NK-92 treated with Interleukin-12 subunit alpha and Interleukin-12 subunit beta, amount 100 ng/mL, for 24 hours (cell line): ENCODE measurements at regions not wholly inside any gene's neighbourhood (a gene's known extent, or its start where the extent isn't known, plus 50 kb on each side); places are given as distances from the start of the nearest gene placed in this dataset.
A peak's percentile ranks its signal among the peaks of the same experiment; 100 is the strongest.
"Not testable (repeated sequence)": the region's sequence is repeated elsewhere in the genome, so short reads cannot be mapped to it uniquely, and the experiment has no call there.

Source experiments
- DNase-seq: peaks from one replicate; lab custom pipeline; 2025; lab: John Stamatoyannopoulos, UW

DNA sequence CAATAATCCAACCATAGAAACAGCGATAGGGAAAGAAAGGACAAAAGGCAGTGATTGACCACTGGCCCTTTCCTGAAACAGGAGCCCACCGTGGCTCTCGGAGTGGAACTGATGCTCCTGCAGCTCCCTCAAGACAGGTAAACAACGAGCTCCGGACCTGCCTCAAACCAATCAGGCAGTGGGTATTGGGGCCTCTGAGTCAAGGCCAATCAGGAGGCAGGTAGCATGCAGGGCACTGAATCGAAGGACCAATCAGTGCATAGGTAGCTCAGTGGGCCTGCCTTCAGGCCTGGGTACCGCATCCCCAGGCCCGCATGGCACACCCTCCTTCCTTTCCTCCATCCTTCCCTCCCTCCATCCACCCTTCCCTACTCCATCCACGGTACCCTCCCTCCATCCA lies 425.1 kb upstream of the MGMT start:
- DNase-seq: no peak

DNA sequence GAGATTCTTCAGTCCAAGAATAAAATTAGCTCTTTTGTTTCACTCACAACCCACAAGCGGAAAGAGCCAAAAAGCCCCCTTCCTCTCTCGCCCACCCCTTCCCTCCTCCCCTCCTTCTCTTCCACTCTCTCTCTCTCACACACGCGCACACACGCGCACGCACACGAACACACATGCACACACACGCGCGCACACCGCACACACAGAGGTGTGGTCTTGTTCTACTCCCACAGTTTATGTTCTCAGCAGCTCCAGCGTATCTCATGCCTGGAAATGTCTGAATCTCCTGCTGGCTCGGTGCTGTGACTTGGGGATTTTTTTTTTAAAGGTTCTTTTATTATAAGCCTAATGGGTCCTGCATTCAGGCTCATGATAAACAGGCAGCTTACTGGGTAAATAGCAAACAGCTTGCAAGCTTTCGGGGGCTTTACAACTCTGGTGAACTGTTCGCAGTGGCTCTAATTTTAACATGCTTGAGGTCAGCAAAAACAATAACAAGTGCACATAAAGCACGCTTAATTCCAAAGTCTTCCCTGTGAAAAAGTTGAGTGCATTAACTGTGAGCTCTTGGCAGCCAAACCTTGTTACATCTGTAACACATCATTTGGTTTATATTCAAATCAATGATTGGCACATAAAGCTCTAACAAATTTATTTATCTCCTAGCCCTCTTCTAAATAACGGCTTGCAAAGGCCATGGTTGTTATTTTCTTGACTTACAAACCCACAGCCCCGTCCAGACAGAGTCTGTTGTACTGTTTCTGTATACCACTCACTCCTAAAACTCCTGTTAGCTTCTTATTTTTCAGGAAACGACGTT lies 424.1 kb upstream of the MGMT start:
- DNase-seq: no peak

DNA sequence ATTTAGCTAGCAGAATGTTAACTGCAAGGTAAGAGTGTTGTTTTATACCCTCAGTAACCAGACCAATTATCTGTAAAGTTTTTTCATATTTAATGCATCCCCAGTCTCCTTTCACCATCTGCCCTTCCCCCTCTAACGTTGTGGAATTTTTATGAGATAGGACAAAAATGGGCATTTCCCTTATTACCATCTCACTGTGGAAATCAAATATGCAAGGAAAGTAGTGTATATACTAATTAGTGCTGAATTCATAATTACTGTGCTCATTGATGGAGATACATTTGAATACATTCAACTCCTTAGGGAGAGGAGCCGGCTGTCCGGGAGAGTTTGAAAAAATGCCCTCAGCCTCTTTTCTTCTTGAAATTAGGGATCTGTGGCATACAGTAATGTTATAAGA lies 423.4 kb upstream of the MGMT start:
- no peak for DNase-seq

DNA sequence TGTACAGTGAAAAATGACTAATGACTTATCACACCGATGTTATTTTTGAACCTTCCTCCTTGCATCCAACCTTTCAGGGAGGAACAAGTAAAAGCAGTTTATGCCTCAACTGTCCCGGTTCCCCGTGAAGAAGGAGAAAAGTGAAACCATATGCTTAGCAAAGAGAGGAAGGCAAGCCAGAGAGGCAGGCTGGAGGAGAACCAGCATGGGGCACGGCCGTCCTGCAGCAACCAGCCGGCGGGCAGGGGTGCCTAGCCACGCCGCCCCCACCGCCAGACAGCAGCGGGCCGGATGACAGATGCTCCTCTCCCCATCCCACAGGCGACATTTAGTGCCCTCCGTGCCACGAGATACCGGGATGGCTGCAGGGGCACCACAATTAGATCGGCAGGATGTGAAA lies 421.4 kb upstream of the MGMT start:
- DNase-seq: no peak

DNA sequence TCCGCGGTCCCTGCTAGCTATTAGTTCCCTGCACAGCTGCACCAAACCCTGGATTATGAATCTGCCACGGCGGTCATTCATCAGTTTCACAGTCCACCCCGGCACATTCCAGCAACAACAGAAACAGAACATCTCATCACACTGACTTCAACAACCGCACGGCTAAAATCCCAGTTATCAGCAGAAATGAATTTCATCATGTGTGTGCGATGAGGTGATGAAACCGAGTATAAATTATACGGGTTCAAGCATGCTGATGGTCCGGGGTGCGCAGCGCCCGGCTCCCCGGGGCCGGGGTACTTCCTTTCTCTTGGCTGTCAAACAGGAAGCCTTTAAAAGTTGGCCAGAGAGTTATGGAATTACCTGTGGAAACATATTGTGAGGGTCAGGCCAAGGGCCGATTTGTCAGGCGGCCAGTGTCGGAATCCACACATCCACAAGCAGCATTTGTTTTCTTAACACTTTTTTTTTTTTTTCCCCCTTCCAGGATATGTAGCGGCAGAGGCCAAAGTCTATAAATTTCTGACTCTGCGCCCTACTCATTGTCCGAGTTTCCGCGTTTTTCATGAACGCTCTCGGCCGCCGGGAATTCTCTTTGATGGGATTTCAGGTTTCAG lies 420.9 kb upstream of the MGMT start:
- no peak for DNase-seq

DNA sequence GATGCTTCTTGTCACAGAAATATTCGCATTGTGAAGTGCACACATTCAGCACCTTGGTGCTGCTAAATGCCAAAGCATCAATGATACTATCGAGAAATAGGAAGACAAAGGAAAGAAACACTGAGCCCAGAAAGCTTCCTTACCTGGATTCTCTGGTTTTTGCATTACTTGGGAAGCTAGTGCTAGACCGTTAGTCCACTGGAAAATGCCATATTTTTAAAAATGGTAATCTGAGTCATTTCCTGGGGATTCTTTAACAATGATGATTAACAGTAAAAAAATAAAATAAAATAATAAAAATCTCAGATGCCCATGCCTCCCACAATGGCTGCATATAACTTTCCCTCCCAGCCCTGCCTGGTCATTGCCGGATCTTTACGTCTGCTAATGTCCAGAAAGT lies 420.1 kb upstream of the MGMT start:
- DNase-seq: no peak

DNA sequence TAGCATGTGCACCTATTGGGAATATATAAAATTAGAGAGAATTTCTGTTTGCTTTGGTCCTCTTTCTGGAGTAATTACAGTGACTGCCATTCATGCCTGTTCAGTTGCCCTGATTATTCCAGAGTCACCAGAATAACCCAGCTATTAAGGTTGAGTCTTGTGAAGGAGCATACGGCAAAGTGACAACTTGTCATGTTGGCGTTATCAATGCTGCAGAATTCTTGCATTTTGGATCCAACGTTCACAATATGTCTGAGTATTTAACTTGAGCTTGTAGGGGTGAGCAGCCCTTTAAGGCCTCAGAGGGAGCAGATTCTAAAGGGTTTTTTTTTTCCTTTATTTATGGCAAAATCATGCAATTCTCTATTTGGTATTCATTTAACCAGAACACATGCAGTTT lies 419.4 kb upstream of the MGMT start:
- no peak for DNase-seq

DNA sequence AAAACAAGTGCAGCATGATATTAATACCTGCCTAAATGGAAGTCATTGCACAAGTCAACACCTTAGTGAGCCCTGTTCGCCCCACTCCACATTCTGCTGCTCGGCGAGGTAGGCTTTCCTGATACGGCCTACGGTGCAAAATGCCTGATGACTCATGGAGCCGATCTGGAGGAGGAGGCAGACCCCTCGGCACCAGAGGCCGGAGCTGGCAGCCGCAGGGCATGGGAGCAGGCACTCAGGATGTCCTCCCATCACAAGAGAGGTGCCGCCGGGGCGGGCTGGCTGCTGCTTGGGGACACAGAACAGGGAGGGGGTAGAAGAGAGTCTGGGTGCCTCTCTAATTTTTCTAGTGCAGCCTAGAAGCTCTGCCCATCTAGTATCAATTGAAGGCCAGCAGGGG lies 418.5 kb upstream of the MGMT start:
- DNase-seq: no peak

DNA sequence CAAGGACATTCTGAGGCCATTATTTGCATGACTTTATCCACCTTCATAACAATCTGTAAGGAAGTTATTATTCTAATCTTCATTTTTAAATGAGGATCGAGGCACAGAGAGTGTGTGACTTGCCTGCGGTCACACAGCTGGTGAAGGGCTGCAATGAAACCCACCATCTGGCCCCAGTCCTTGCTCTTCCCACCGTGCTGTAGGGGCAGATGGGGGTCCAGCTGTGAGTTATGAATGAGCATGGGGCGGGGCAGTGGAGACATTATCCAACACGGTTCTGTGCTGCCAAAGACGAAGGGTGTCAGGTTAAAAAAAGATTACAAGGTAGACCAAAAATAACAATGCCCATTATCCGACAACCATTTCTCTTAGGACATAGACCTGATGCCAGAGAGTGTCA lies 417.5 kb upstream of the MGMT start:
- DNase-seq: no peak

DNA sequence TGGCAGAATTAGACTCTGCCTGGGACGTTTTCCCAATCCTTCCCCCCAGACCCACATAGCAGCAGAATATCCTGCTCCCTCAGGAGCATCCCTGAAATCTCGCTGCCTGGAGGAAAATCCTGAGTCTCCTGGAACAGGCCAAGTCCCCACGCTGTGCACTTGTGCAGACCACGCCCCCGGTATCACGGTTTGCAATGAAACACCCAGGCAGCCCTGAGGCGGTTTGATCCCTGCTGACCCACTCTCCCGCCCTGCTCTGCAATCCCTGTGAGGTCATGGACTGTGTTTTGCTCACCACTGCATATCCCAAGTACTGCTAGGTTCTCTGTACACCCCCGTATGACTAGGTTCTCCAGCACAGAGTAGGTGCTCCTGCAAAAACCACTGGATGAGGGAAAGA lies 411.8 kb upstream of the MGMT start:
- no peak for DNase-seq

DNA sequence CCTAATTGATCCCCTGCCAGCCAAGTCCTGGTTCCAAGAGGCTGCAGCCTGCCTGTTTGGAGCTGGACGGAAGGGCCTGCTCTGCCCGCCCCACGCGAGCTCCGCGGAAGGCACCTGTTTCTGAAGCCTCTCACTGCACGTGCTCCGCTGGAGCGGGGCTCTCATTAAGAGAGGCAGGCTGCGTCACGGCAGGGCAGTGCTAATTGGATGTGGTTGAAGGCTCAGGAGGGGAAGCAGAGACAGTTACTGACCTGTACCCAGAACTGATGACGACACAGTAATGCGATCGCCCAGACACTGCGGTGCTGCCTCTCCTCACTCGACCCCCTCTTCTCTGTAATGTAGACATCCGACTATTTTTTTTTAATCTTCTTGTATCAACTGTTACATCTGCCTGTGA lies 411.1 kb upstream of the MGMT start:
- no peak for DNase-seq

DNA sequence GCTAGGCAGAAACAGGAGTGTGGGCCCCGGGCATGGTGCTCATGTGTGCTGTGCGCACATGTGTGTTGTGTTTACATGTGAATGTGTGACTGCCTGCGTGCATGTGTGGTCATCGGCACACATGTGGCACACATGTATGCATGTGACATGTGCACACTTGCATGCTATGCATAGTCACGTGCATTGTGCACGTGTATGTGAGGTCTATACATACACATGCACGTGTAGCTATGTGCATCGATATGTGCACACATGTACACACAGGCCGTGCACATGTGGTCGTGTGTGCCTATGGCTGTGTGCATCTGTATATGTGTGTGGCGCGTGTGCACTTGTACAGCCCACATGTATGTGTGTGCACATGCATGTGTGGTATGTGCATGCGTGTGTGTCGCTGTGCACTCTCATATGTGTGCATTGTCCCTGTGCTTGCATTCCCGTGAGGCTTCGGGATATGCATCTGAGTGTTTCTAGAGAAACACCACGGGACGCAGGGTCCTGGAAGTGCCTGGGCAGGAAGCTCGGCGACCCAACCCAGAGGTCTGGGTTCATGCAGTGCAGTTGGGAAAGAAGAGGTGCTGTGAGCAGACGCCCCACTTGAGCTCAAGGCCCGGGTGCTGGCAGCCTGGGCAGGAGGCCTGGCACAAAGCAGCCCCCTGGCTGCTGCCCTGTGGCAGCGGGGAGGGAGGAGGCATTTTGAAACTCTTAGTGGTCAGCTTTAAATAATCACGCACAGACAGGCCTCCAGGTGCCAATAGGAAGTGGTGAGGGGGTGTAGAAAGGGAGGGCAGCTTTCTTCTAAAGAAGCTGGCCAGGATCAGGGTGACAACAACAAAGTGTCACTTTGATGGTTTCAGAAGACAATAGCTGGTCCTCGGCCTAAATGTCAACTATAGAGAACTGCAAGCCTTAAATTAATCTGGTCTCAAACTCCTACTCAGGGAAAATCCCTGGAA lies 410.0 kb upstream of the MGMT start:
- DNase-seq: peak; percentile 23

DNA sequence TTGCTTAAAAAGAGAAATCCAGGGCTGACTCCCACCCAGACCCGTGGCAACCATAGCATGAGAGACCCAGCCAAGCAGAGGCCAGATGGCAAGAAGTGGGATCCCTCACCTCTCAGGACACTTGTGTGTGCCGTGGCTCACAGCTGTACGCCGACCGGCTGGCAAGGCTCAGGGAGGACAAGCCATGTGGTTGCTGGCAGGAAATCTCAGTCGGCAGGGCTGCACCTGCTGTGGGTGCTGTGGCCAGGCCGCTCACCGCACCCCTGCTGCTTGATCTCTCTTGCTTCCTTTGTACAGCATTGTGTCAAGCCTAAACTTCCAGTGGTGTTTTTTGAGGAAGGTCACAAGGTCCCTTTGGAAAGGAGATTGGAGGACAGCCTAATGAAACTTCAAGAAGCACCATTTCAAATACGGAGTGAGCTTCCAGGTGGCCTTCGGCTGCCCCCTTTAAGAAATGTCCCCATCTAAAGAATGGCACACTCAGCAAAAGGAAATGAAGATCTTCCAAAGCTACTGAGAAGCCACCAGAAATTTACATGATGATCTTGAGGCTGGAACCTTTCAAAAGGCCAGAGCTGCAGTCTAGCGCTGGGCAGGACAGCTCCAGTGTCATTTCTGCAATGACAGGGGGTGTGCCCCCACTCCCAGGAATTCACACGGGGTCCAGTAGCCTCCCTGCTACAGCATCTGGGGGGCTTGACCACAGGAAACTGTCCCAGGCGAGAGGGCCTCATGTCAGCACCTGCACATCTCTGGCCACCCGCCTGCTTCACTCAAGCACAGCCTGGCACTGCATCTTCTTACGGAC lies 409.0 kb upstream of the MGMT start:
- peak; percentile 56 for DNase-seq

DNA sequence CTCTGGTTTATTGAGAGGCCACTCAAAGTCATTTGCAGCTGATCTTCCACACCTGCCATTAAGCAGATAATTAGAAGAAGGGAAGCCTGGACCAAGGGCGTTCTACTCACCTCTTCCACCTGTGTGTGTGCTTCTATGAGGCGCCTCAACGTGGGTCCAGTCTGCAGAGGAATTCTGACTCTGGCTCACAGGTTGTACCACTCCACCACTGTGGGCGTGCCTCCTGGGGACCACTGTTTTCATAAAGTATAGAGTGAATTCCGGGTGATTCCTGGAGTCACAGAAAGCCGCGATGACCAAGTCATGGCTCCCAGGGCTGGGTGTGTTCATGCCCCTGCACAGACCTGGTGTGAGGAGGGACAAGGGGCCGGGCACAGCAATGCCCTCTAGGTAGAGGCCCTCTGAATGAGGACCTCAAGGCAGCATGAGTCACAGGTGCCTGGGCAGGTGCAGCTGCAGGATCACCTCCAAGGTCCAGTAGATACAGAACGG lies 408.3 kb upstream of the MGMT start:
- DNase-seq: no peak

DNA sequence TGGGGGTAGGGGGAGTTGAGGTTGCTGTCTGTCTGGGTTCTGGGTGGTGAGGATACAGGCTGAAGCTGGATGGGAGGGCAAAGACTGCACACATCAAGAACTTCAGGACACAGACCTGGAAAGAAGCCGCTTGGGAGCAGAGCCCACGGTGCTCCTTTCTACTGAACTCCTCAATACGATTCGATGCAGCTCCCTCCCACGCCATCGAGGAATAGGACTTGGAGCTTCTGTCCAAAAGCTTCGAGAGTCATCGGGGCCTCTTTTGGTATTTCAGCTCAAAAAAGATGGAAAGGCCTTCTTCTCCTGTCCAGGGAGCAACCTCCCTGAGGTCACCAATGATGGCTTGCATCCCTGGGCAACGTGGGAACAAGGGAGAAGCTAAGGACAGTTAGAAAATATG lies 407.1 kb upstream of the MGMT start:
- DNase-seq: no peak

DNA sequence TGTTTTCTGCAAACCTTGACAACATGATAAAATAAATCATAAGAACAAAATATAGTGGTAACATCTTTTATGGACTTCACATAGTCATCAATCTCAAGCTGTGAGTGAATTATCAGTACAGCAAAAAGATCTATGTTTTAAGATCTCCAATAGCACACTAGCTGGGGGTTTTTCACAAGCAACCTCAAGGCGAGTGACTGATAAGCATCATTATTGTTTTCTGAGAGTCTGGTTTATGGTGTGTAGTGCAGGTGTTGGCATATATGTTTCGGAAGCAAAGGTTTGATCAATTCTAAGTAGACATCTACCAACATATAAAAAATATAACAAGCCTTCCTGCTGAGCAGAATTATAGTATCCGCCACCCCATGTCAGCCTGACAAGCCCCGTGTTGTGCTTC lies 403.8 kb upstream of the MGMT start:
- no peak for DNase-seq

DNA sequence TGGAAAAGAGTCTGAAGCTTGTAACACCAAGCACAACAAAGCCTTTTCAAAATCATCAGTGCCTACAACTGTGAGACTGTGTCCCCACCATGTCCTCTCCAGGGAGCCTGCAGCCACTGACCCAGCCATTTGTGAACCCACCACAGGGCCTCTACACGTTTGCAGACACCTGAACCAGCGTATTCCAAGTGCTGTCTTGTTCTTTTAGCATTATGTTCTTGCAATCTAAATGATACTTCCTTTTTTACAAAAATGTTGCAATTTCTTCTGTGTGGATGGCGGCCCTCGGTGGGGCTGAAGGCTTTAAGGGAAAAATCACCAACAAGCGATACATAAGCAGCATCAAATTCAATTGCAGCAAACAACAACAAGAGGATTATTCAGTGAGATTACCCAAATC lies 403.2 kb upstream of the MGMT start:
- DNase-seq: no peak

DNA sequence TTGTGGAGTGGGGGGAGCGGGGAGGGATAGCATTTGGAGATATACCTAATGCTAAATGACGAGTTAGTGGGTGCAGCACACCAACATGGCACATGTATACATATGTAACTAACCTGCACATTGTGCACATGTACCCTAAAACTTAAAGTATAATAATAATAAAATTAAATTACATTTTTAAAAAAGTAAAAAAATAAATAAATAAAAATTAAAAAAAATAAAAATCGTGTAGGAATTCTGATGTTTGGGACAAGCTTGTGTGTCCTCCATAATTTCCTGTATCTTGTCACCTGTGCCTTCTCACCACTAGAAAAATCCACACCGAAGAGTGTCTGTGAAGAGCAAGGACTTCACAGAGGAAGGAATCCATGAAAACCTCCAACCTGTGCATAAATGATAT lies 400.5 kb upstream of the MGMT start:
- not testable (repeated sequence) for DNase-seq

DNA sequence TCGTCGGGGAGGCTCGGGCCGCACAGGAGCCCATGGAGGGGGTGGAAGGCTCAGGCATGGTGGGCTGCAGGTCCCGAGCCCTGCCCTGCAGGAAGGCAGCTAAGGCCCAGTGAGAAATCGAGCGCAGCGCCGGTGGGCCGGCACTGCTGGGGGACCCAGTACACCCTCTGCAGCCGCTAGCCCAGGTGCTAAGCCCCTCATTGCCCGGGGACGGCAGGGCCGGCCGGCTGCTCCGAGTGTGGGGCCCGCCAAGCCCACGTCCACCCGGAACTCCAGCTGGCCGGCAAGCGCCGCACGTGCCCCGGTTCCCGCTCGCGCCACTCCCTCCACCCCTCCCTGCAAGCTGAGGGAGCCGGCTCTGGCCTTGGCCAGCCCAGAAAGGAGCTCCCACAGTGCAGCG lies 395.6 kb upstream of the MGMT start:
- not testable (repeated sequence) for DNase-seq

DNA sequence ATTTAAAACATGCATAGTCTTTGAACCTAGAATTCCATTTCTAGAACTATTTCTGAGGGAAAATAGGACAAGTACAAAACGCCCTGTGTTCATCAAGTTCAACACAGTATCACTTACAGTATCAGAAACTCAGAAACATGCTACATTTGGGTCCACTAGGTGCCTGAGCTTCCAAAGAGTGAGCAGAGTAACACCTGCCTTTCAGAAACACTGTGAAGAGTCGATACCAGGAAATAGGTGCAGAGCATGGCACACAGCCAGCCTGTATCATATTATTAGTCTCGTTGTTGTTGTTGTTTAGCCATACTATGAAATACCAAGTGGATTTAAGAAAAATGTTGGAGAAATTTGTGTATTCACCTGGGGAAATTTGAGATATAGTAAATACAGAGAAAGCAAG lies 392.1 kb upstream of the MGMT start:
- DNase-seq: no peak

DNA sequence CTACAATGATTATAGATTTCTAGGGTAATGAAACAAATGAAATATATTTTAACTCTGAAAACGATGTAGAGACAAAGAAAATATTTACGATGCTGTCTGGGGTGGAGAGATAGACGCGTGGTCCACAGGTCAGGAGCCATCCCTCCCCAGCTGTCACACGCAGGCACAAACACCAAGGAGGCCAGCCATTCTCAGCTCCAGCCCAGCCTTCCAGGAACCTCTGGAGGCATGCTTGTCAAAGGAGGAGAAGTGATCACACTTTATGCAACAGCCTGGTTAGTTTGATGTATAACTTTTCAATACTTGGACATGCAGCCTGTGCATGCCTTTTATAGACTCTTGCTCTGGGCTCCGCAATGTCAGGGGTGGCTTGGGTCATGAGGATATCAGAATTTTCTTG lies 391.5 kb upstream of the MGMT start:
- DNase-seq: no peak

DNA sequence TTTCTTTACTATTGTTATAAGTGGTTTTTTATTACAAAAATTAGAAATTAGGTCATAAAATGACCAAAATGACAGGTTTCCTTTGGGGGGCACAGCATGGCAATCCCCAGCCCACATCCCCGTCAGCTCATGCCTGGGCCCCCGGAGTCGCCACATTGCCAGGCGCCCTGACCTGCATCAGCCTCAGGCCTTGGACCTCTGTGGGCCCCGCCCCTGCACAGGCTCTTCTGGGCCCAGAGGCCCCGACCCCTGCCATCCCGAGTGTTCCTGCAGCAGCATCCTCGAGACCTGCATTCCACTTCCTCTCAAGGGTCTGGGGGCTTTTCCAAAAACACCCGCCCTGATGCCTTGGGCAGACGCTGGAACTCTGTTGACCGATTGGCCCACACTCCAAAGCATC lies 391.1 kb upstream of the MGMT start:
- no peak for DNase-seq
